ENCODE measurements at regions not wholly inside any gene's neighbourhood (a gene's known extent, or its start where the extent isn't known, plus 50 kb on each side); places are given as distances from the start of the nearest gene placed in this dataset.

DNA sequence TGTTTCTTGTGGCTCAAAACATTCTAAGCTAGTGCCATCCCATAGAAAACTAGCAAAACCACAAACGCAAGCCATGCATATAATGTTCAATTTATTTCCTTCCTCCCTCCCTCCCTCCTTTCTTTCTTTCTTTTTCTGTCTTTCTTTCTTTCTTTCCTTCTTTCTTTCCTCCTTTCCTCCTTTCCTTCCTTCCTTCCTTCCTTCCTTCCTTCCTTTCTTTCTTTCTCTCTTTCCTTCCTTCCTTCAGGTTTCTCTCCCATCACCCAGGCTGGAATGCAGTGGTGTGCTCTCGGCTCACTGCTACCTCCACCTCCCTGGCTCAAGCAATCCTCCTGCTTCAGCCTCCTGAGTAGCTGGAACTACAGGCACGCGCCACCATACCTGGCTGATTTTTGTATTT is 492.8 kb upstream of the PROK2 start (continued):
- TF ChIP-seq ZNF462 (CRISPR knock-in tag; IDR thresholded peaks at IDR 0.05) = no peak
- TF ChIP-seq JUNB (IDR thresholded peaks at IDR 0.05; ENCODE audit: unreplicated experiment) = no peak
- TF ChIP-seq STAT1 (IDR thresholded peaks at IDR 0.05; ENCODE audit: unreplicated experiment) = no peak
- TF ChIP-seq NANOG (IDR thresholded peaks at IDR 0.05; ENCODE audit: borderline replicate concordance) = no peak
- TF ChIP-seq EZH2 (IDR thresholded peaks at IDR 0.05; ENCODE audit: low read depth, unreplicated experiment) = no peak
- TF ChIP-seq EZH2phosphoT487 (IDR thresholded peaks at IDR 0.05; ENCODE audit: unreplicated experiment) = no peak
- TF ChIP-seq POLR2AphosphoS5 (IDR thresholded peaks at IDR 0.05; ENCODE audit: low read depth) = no peak
- TF ChIP-seq CREB1 (CRISPR knock-in tag; IDR thresholded peaks at IDR 0.05; ENCODE audit: low read depth) = no peak
- TF ChIP-seq, protein P1, sequence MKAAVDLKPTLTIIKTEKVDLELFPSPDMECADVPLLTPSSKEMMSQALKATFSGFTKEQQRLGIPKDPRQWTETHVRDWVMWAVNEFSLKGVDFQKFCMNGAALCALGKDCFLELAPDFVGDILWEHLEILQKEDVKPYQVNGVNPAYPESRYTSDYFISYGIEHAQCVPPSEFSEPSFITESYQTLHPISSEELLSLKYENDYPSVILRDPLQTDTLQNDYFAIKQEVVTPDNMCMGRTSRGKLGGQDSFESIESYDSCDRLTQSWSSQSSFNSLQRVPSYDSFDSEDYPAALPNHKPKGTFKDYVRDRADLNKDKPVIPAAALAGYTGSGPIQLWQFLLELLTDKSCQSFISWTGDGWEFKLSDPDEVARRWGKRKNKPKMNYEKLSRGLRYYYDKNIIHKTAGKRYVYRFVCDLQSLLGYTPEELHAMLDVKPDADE (IDR thresholded peaks at IDR 0.05) = no peak
- no peak for TF ChIP-seq ZNF331 (CRISPR knock-in tag; IDR thresholded peaks at IDR 0.05; ENCODE audit: low read depth)

- no peak overlapping the region for H3K4me3 Mint-ChIP-seq
- no peak for ATAC-seq
- Histone ChIP-seq H3F3A (replicated peaks; ENCODE audit: low read depth) (no peaks in the 10 kb centered on the region), H4K20me1 (replicated peaks; ENCODE audit: insufficient read depth) (no peaks in the 10 kb centered on the region), H3K9me2 (ENCODE audit: insufficient read depth) (peaks cover 10% of the 10 kb centered on the region; the same call in 1 of the 2 replicates), H3K4me1 (ENCODE audit: insufficient read depth) (no peaks in the 10 kb centered on the region), H3K4me2 (no peak overlapping the region), H3K36me3 (ENCODE audit: insufficient read depth) (no peaks in the 10 kb centered on the region), H3K4me3 (no peak overlapping the region), H2AFZ (no peak overlapping the region), H3K27me3 (ENCODE audit: insufficient read depth) (no peaks in the 10 kb centered on the region), H3K79me2 (replicated peaks; ENCODE audit: insufficient read depth) (no peaks in the 10 kb centered on the region), H3K27ac (ENCODE audit: low read depth) (no peak overlapping the region)
- TF ChIP-seq, protein P2, sequence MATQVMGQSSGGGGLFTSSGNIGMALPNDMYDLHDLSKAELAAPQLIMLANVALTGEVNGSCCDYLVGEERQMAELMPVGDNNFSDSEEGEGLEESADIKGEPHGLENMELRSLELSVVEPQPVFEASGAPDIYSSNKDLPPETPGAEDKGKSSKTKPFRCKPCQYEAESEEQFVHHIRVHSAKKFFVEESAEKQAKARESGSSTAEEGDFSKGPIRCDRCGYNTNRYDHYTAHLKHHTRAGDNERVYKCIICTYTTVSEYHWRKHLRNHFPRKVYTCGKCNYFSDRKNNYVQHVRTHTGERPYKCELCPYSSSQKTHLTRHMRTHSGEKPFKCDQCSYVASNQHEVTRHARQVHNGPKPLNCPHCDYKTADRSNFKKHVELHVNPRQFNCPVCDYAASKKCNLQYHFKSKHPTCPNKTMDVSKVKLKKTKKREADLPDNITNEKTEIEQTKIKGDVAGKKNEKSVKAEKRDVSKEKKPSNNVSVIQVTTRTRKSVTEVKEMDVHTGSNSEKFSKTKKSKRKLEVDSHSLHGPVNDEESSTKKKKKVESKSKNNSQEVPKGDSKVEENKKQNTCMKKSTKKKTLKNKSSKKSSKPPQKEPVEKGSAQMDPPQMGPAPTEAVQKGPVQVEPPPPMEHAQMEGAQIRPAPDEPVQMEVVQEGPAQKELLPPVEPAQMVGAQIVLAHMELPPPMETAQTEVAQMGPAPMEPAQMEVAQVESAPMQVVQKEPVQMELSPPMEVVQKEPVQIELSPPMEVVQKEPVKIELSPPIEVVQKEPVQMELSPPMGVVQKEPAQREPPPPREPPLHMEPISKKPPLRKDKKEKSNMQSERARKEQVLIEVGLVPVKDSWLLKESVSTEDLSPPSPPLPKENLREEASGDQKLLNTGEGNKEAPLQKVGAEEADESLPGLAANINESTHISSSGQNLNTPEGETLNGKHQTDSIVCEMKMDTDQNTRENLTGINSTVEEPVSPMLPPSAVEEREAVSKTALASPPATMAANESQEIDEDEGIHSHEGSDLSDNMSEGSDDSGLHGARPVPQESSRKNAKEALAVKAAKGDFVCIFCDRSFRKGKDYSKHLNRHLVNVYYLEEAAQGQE (IDR thresholded peaks at IDR 0.05; ENCODE audit: unreplicated experiment) = no peak
- TF ChIP-seq EZH2phosphoT487 (IDR thresholded peaks at IDR 0.05; ENCODE audit: unreplicated experiment) = no peak
- no peak for TF ChIP-seq JUNB (IDR thresholded peaks at IDR 0.05; ENCODE audit: unreplicated experiment)
- TF ChIP-seq EZH2 (IDR thresholded peaks at IDR 0.05; ENCODE audit: low read depth, unreplicated experiment) = no peak
- TF ChIP-seq, protein P3, sequence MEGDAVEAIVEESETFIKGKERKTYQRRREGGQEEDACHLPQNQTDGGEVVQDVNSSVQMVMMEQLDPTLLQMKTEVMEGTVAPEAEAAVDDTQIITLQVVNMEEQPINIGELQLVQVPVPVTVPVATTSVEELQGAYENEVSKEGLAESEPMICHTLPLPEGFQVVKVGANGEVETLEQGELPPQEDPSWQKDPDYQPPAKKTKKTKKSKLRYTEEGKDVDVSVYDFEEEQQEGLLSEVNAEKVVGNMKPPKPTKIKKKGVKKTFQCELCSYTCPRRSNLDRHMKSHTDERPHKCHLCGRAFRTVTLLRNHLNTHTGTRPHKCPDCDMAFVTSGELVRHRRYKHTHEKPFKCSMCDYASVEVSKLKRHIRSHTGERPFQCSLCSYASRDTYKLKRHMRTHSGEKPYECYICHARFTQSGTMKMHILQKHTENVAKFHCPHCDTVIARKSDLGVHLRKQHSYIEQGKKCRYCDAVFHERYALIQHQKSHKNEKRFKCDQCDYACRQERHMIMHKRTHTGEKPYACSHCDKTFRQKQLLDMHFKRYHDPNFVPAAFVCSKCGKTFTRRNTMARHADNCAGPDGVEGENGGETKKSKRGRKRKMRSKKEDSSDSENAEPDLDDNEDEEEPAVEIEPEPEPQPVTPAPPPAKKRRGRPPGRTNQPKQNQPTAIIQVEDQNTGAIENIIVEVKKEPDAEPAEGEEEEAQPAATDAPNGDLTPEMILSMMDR (conservative IDR thresholded peaks at IDR 0.05; ENCODE audit: low read depth in 2 of 2) = no peak
- no peak for DNase-seq (ENCODE audit: low spot score)
- peaks cover 20% of the 10 kb centered on the region for H3K4me1 Mint-ChIP-seq
- H3K27ac Mint-ChIP-seq = no peak overlapping the region
- peaks cover 7% of the 10 kb centered on the region for H3K27me3 Mint-ChIP-seq (ENCODE audit: insufficient read depth, low read depth, poor library complexity)
- no peaks in the 10 kb centered on the region; the same call in 2 of the 3 replicates for H3K9me3 Mint-ChIP-seq
- no peaks in the 10 kb centered on the region for H3K36me3 Mint-ChIP-seq (ENCODE audit: low read depth)
Measured at GRCh38 chr3:72276806-72277205, 491.9 kb upstream of the PROK2 start.
